GM21825 (cell line): ENCODE measurements at regions not wholly inside any gene's neighbourhood (a gene's known extent, or its start where the extent isn't known, plus 50 kb on each side); places are given as distances from the start of the nearest gene placed in this dataset.

Source experiments
- ATAC-seq: cut with Tn5 transposase; IDR thresholded peaks from one replicate; pipeline ENCODE4 v1.9.1; 2021; ENCODE audit warnings: mild to moderate bottlenecking, moderate library complexity; ENCODE audit not compliant: unreplicated experiment

DNA sequence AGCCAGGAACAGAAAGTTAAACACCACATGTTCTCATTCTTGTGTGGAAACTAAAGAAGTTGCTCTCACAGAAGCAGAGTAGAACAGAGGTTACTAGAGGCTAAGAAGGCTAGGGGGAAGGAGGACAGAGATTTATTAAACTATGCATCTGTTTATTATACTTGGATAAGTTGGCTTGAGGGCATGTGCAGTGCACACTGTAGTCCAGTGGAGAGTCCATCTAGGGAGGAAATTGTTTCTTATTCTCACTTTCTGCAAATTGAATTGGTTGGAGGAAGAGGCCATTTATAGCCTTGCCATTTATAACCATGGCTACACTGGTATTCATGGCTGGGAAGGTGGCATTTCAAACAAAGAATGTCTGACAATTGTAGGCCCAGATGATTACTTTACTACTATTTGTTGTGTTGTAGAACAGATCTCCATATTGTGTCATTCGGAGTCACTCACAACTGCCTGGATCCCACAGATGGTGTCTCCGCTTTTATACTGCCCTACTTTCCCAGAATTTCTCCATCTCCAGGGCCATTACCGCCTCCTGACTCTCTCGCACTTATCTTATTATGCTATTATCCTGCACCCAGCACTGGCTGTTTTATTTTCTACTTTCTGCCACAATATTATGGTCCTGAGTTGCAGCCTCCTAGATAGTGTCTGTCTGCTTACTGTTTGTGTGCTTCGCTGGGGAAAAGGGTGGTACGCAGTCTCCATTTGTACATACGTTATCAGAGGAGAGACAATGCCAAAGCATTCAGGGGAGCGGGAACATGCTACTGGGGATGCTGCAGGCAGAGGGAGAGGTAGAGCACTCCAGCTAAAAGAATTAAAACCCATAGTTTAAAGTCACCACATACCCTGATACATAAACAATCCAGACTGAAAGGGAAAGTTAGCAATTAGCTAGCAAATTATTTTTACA lies 169.3 kb upstream of the BLID start:
- ATAC-seq, result no peak

DNA sequence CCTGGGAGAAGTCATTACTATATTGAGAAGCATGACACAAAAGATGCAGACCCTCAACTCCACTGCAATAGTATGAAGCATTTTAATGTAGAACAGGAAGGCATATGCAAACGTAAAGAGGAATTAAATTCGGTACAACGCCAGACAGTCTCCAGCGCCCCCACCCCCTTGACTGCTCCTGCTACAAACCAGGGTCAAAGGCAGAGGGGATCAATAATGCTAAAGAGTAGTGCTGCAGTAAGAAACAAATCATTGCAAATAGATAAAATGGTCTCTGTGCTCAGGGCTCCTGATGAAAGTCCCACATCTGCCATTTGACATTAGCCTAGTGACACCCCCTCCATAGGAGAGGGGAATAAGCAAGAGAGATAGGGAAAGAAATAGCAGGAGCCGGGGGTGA lies 164.9 kb upstream of the BLID start:
- no peak for ATAC-seq

DNA sequence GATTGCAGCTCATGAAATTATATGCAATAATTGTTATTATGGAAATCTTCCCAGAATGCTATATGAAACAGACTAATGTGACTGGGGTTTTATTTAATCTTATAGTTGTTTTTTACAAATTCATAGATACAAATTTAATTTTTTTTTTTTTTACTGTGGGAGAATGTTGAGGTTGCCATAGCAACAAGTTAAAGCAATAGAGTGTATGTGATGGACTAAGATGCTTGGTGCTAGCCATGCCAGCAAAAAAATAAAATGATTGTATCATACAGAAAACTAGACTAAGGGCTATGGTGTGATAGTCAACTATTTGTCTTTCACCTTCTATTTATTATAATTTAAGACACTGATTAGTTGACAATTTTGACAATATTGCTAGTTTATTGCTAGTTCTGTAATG lies 163.2 kb upstream of the BLID start:
- no peak for ATAC-seq

GRCh38 chr11:122277493-122277892 lies 161.5 kb upstream of the BLID start:
- no peak for ATAC-seq

GRCh38 chr11:122276221-122276620 lies 160.2 kb upstream of the BLID start:
- no peak for ATAC-seq

DNA sequence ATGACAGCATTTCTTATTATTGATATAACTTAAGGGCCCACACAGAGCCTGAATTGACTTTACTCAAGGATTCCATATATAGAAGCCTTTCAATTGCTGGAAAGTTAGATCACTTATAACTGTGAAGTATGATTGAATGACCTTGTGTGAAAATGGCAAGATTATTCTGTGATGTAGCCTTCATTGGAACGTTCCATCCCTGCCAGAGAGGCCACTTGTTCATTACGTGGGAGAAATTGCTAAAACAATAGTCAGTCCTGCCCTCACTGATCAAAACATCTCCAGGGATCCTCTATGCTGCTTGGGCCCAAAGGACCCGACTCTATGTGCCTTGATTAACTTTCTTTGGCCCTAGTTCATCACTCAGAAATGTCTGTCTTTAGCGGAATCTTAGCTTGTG lies 159.5 kb upstream of the BLID start:
- no peak for ATAC-seq

GRCh38 chr11:122273476-122274191 lies 157.6 kb upstream of the BLID start:
- no peak for ATAC-seq

DNA sequence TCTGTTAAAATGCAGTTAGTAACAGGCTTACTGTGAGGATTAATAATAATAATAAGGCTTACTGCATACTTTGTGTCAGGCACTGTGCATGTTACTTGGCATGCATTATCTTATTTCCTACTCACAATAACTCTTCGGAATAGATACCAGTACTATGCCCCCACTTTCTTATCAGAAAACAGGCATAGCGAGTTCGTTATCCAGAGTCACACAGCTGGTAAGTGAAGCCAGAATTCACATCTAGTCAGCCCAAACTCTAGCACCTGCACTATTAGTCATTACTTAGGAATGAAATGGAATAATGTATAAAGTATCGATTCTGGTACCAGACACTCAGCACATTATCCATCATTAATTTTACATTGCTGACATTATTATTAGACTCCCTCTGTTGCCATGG lies 155.7 kb upstream of the BLID start:
- ATAC-seq, result no peak

DNA sequence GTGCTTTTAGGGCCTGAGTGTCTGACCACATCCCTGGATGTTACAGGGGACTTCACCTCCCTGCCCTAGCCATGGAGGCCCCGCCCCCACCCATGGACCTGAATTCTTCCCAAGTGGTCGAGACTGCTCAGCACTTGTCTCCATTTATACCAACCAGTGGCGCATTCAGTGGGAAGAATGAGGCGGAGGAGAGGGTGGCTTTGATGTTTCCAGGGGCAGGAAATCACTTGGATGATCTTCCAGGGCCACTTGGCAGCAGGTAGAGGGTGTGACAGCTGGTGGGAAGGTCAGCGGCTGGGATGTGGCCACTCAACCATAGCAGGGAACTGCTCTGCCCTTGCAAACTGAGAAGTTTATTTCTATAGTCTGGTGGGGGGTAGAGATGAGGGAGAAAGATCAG lies 155.1 kb upstream of the BLID start:
- ATAC-seq, result no peak

DNA sequence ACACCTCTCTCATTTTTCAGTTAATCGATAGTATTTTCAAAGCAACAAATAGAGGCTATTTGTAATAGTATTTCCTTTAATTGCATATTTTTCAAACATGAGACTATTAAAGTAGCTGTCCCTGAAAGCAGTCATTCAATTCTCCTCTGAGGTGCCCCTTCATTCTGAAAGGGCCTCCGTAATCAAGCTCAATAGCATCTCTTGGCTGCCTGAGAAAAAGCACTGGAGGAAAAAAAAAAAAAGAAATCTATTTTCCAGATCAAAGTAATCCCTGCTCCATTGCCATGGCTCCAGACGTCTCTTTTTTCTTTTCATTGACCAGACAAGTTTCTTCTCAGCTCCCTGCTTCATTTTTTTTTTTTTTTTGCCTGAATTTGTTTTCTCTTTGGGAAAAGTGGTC lies 154.5 kb upstream of the BLID start:
- no peak for ATAC-seq

DNA sequence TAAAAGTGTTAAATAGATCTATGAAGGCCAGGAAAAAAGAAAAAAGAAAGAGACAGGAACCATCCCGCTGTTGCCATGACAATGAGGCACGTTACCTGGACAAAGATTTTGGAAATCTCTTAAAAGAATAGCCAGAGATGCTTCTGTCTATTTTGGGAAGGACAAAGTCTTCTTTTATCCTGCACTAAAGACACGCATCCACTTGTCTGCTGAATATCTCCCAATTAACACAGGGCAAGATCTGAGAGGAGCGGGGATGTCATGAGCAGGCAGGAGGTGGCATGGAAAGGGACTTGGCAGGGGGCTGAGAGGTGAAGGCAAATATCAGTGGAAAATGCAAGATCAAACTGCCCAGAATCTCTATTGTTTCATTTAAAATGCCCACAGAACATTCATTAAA lies 153.8 kb upstream of the BLID start:
- no peak for ATAC-seq

- no peak for ATAC-seq
These were observed 152.7 kb upstream of the BLID start for GRCh38 chr11:122268601-122269130.

GRCh38 chr11:122267602-122268001 lies 151.6 kb upstream of the BLID start:
- no peak for ATAC-seq

DNA sequence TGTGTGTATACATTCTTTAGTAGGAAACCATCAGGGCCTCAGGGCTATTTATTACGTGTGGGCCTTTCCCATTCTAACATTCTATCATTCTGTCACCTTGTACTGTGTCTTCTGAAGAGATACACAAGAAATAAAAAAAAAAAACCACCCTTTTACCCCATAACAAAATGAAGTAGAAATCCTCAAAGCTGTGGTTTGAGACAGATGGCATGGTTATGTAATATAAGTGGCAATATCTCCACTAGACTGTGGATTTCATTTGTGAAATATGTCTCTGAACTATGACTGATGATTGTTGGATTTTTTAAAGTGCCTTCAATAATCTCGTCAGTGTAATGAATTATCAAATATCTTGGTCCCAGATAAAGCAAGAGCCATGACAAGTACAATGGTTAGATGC lies 150.0 kb upstream of the BLID start:
- ATAC-seq, result no peak

- ATAC-seq, result no peak
These were observed 148.1 kb upstream of the BLID start for GRCh38 chr11:122264121-122264520.

GRCh38 chr11:122261546-122261945 lies 145.5 kb upstream of the BLID start:
- ATAC-seq, result no peak

DNA sequence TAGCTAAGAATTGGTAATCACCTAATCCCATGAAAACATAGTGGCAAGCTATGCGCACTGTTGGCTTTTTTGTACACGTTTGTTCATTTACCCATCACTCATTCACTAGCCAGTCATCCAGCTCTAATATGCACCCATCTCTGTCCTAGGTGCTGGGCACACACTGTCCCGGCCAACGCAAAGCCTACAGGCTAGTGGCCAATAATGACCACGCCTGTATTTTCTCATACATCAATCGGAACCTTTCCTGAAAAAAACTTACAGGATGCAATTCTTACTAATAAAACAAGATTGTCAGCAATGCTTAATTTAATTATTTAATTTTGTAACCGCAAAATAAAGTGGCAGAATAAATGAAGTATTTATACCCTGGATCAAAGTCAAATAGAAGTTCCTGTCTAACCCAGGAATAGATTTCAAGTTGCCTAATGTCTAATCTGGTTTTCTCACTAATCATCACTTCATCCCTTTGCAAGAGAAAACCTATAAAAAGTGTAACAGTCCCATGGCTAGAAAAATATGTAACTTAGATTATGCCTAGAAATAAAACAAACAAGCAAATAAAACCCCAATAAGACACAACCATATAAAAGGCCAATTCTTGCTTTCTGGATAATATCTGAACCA lies 143.3 kb upstream of the BLID start:
- no peak for ATAC-seq

DNA sequence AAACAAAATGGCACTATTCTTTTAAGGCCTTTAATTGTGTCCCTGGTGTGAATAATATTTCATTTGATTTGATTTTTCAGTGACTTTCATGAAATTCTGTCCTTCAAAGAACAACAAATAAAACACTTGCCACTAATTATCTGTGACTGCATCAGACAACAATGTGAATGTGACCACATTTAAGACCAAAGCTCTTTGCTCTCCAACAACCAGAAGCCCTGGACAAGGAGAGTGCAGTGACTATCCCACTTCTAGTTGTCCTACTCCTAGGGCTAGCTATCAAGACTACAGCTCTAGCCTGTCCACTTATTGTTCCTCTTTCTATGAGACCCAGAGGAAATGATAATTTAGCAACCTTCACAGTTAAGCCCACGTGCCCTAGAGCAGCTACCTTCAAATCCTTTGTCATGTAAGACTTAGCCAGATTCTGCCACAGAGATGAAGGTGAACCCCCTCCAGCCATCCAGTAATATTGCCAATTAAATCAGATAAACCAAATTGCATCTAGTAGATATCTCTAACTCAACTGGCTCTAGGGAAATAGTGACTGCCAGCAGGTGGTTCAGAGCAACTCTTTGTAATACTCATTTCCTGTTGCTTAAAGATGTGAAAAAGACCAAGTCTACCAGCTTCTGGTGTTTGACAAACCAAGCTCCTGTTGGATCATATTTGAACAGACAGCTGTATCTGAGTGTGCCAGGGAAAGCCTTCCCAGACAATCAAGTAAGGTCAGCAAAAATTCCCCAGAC lies 142.6 kb upstream of the BLID start:
- no peak for ATAC-seq

DNA sequence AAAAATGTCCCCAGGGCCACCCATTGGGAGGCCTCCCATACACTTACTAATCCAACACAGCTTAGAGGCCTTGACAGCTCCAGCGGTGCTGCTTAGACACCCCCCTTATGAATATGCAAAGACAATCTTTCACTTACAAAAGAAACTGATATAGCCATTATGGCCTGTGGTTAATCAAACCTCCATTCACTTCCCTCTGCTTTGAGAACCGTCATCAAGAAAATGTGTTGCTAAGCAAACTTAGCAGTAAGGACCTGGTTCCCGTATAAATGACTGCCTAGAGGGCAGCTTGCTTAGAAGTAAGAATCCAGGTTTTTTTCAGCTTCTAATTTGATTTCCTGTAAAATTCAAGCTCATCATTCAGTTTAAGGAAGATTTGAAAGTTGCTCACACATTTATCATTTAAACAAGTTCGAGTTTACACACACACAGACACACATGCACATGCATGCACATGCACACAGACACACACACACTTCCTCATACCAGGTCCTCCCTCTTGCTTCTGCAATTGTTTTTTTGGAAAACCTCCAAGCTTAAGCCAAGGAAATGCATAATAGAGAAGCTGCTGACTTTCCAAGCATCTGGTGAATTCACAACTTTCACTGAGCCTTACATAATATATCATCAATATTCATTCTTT lies 137.7 kb upstream of the BLID start:
- ATAC-seq, result no peak

DNA sequence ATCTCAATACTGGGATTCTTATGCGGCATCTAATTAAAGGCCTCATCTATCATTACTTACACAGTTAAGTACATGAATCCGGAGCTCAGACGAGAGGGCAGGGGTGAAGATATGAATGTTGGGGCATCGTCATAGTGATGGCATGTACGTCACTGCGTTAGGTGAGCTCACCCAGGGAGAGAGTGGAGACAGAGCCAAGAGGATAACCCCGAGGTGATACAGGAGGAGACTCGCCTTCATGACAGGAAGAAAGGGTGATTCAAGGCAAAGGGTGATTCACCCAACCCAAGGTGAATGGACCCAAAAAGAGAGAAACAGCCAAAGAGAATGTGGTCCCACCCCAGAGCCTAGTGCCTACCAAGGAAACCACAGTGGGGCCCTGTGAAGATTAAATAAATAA lies 132.9 kb upstream of the BLID start:
- no peak for ATAC-seq
